ENCODE measurements at regions not wholly inside any gene's neighbourhood (a gene's known extent, or its start where the extent isn't known, plus 50 kb on each side); places are given as distances from the start of the nearest gene placed in this dataset.
A peak's percentile ranks its signal among the peaks of the same experiment; 100 is the strongest.

DNA sequence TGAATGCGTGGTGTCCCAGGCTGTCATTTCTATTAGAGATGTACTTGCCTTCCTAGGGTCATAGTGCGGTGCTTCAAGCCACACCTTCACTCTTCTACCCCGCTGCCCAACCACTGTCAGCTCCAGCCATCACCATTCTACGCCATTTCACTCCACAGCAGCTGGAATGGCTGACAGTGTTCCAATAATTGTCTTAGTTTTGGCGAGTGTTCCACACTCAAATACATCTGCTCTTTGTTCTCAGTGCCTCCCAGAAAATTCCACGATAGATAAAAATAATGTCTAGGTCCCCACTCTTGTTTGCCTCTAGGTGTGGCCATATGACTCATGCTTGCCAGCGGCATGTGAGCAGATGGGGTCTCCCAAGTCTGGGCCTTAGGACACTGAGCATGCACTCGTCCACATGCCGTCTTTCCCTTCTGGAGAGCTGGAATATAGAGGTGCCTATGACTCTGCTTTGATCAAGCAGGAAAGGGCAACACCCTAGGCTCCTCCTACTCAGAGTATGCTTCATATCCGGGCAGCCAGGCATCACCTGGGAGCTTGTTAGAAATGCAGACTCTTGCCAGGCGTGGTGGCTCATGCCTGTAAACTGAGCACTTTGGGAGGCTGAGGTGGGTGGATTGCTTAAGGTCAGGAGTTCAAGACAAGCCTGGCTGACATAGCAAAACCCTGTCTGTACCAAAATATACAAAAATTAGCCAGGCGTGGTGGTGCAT is 163.0 kb downstream of the BRMS1L start:
- H3K4me1 ChIP-seq, result no peaks in the 10 kb centered on the region
- no peaks in the 10 kb centered on the region for H3K36me3 ChIP-seq
- H3K27ac ChIP-seq, result no peak overlapping the region
- H3K27me3 ChIP-seq, result peaks cover 2% of the 10 kb centered on the region; the same call in 1 of the 2 replicates
- H3K4me3 ChIP-seq, result no peak overlapping the region
- no peak for DNase-seq
- no peaks in the 10 kb centered on the region for H3K9me3 ChIP-seq (replicated peaks)

GRCh38 chr14:35988550-35988949 is 162.4 kb downstream of the BRMS1L start:
- no peak for DNase-seq

DNA sequence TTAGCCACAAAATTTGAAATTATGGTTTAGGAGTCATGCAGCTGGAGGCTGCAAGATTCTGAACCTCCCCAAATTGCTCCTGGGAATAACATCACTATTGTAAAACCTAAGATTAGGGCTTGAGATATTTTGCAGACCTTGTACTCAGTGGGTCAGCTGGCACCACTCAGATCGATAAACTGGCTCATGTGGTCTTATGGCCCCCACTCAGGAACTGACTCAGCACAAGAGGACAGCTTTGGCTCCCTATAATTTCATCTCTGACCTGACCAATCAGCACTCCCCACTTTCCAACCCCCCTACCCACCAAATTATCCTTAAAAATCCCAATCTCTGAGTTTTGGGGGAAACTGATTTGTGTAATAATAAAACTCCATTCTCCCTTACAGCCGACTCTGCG is 161.6 kb downstream of the BRMS1L start:
- Histone ChIP-seq H3K36me3 (no peaks in the 10 kb centered on the region), H3K9me3 (replicated peaks) (no peaks in the 10 kb centered on the region), H3K27me3 (0 out of 2 replicates have a peak, but pooled peaks cover 2% of the 10 kb centered on the region), H3K4me1 (no peaks in the 10 kb centered on the region), H3K27ac (no peak overlapping the region), H3K4me3 (no peak overlapping the region)
- DNase-seq, result no peak

More at GRCh38 chr14:35988550-35988949, 162.4 kb downstream of the BRMS1L start:
- Histone ChIP-seq H3K4me1 (no peaks in the 10 kb centered on the region), H3K27ac (no peak overlapping the region), H3K27me3 (0 out of 2 replicates have a peak, but pooled peaks cover 2% of the 10 kb centered on the region), H3K4me3 (no peak overlapping the region), H3K9me3 (replicated peaks) (no peaks in the 10 kb centered on the region), H3K36me3 (no peaks in the 10 kb centered on the region)

- no peak for DNase-seq
- H3K4me1 ChIP-seq, result no peaks in the 10 kb centered on the region
- H3K27ac ChIP-seq, result no peak overlapping the region
- H3K36me3 ChIP-seq, result no peaks in the 10 kb centered on the region
- no peak overlapping the region for H3K4me3 ChIP-seq
- H3K27me3 ChIP-seq, result 0 out of 2 replicates have a peak, but pooled peaks cover 2% of the 10 kb centered on the region
- H3K9me3 ChIP-seq (replicated peaks), result no peaks in the 10 kb centered on the region
Measured at GRCh38 chr14:35986219-35986573, 160.1 kb downstream of the BRMS1L start.

- H3K36me3 ChIP-seq, result no peaks in the 10 kb centered on the region
- no peak overlapping the region for H3K4me3 ChIP-seq
- H3K4me1 ChIP-seq, result no peaks in the 10 kb centered on the region
- H3K27me3 ChIP-seq, result 0 out of 2 replicates have a peak, but pooled peaks cover 2% of the 10 kb centered on the region
- no peaks in the 10 kb centered on the region for H3K9me3 ChIP-seq (replicated peaks)
- H3K27ac ChIP-seq, result no peak overlapping the region
- DNase-seq, result no peak
Measured at GRCh38 chr14:35985474-35986218, 159.5 kb downstream of the BRMS1L start.

DNA sequence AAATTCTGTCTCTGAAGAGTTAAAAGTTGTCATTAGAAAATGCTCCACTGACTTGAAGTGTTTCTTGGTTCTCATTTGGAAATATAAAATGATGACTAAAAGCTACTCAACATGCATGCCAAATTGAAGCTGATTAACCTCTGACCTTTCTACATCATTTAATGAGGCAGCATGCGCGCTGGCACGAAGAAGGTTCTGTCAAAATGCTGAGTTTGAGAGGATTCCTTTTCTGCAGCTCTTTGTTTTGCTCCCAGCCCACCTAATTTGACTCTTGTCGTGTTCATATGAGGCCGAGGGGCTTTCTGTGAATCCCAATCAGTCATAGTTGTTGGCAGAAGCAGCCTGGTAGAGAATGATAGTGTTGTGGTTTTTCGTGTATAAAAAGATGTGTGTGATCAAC is 153.4 kb downstream of the BRMS1L start:
- Histone ChIP-seq H3K36me3 (no peaks in the 10 kb centered on the region), H3K9me3 (replicated peaks) (no peaks in the 10 kb centered on the region; the same call in 1 of the 2 replicates), H3K4me1 (no peaks in the 10 kb centered on the region), H3K4me3 (no peak overlapping the region), H3K27me3 (no peaks in the 10 kb centered on the region), H3K27ac (no peak overlapping the region)
- DNase-seq, result no peak

- H3K27me3 ChIP-seq, result no peaks in the 10 kb centered on the region
Measured at GRCh38 chr14:35978561-35978960, 152.4 kb downstream of the BRMS1L start.

DNA sequence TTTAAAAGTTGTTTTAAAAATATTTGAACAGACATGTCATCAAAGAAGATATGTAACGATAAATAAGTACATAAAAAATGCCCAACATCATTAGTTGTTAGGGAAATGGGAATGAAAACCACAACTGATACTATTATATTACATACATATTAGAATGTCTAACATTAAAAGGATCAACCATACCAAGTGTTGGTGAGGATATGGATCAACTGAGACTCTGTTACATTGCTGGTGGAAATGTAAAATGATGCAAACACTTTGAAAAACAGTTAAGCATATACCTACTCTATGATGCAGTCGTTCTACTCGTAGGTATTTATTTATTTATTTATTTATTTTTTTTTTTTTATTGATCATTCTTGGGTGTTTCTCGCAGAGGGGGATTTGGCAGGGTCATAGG is 149.7 kb downstream of the BRMS1L start:
- no peak overlapping the region for H3K27ac ChIP-seq
- H3K4me3 ChIP-seq, result no peak overlapping the region
- no peaks in the 10 kb centered on the region for H3K36me3 ChIP-seq
- DNase-seq, result no peak
- H3K27me3 ChIP-seq, result no peaks in the 10 kb centered on the region
- H3K4me1 ChIP-seq, result no peaks in the 10 kb centered on the region
- H3K9me3 ChIP-seq (replicated peaks), result no peaks in the 10 kb centered on the region; the same call in 1 of the 2 replicates

More at GRCh38 chr14:35978561-35978960, 152.4 kb downstream of the BRMS1L start:
- no peaks in the 10 kb centered on the region; the same call in 1 of the 2 replicates for H3K9me3 ChIP-seq (replicated peaks)
- H3K4me3 ChIP-seq, result no peak overlapping the region
- no peak for DNase-seq
- H3K4me1 ChIP-seq, result no peaks in the 10 kb centered on the region
- no peaks in the 10 kb centered on the region for H3K36me3 ChIP-seq
- no peak overlapping the region for H3K27ac ChIP-seq

GRCh38 chr14:35973770-35974169 is 147.6 kb downstream of the BRMS1L start:
- H3K27ac ChIP-seq, result no peak overlapping the region
- H3K36me3 ChIP-seq, result no peaks in the 10 kb centered on the region
- no peaks in the 10 kb centered on the region for H3K27me3 ChIP-seq
- DNase-seq, result no peak
- H3K4me1 ChIP-seq, result no peaks in the 10 kb centered on the region
- no peak overlapping the region for H3K4me3 ChIP-seq
- no peaks in the 10 kb centered on the region; the same call in 1 of the 2 replicates for H3K9me3 ChIP-seq (replicated peaks)

- H3K27ac ChIP-seq, result no peak overlapping the region
- no peak for DNase-seq
- no peak overlapping the region for H3K4me3 ChIP-seq
- H3K27me3 ChIP-seq, result no peaks in the 10 kb centered on the region
- H3K4me1 ChIP-seq, result no peaks in the 10 kb centered on the region
- no peaks in the 10 kb centered on the region; the same call in 1 of the 2 replicates for H3K9me3 ChIP-seq (replicated peaks)
- H3K36me3 ChIP-seq, result no peaks in the 10 kb centered on the region
Measured at GRCh38 chr14:35971965-35972630, 146.0 kb downstream of the BRMS1L start.

DNA sequence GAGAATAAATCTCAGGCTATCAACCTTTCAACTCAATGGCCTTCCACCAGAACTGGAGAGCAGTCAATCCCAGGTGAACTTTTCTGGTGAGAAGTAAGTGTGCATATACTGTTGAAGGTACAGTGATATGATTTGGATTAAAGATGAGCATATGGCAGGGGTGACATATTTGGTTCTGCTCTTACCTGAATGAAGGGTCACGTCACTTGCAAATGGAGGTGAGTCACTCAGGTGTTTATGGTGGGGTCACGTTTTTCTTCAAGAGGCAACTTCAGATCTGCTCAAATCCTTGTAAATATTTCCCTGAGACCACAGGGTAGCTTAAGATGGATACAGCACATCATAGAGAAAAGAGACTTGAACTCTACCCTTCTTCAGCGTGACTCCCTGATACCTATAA is 143.2 kb downstream of the BRMS1L start:
- Histone ChIP-seq H3K9me3 (replicated peaks) (no peaks in the 10 kb centered on the region), H3K4me3 (no peak overlapping the region), H3K27ac (no peak overlapping the region), H3K27me3 (no peaks in the 10 kb centered on the region), H3K4me1 (no peaks in the 10 kb centered on the region), H3K36me3 (no peaks in the 10 kb centered on the region)
- no peak for DNase-seq

- no peak overlapping the region for H3K4me3 ChIP-seq
- no peaks in the 10 kb centered on the region for H3K27me3 ChIP-seq
- no peak overlapping the region for H3K27ac ChIP-seq
- no peaks in the 10 kb centered on the region for H3K36me3 ChIP-seq
- no peak for DNase-seq
- no peaks in the 10 kb centered on the region for H3K4me1 ChIP-seq
- H3K9me3 ChIP-seq (replicated peaks), result no peaks in the 10 kb centered on the region
Measured at GRCh38 chr14:35965400-35965799, 139.3 kb downstream of the BRMS1L start.

DNA sequence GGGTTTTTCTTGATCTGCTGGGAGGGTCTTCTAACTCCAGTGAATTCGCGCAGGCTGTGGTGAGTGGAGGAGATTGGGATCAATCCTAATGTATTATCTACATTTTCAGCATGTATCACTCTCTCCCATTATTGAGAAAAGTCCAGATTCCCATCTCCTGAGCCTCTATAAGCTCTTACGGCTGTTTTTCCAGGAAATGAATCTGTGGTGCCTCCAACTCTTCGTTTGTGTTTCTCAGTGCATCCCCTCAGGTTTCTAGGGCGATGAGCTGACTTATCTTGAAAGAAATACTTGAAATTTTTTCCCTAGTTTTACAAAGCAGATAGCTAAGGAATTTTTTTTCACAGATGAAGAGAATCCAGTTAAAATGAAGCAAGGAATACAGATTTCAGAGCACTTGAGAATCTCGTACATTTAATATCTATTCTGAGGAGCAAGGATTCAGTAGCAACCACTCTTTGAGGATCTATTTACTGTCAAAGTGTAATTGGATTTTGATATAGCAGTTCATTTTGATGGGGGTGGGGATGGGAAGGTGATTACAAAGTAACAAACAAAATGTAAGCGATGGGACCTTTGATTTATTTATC is 138.7 kb downstream of the BRMS1L start:
- no peak for DNase-seq
- no peak overlapping the region for H3K4me3 ChIP-seq
- no peak overlapping the region for H3K27ac ChIP-seq
- H3K27me3 ChIP-seq, result no peaks in the 10 kb centered on the region
- no peaks in the 10 kb centered on the region for H3K36me3 ChIP-seq
- no peaks in the 10 kb centered on the region for H3K4me1 ChIP-seq
- no peaks in the 10 kb centered on the region for H3K9me3 ChIP-seq (replicated peaks)

DNA sequence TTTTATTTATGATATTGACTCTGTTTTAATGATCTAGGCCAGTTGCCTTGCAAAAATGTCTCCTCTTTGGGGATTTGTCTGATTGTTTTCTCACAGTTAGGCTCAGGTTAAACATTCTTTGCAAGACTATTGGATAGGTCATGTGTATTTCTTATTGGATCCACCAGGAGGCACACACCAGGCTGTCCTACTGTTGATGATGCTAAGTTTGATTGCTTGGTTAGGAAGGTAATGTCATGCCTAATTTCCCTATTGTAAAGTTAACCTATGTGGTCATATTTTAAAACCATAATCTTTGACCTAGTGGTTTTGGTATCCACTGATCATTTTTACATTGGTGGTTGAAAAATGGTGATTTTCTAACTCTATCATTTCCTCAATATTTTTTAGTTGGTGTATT is 137.1 kb downstream of the BRMS1L start:
- Histone ChIP-seq H3K4me1 (no peaks in the 10 kb centered on the region), H3K27ac (no peak overlapping the region), H3K27me3 (no peaks in the 10 kb centered on the region), H3K4me3 (no peak overlapping the region), H3K9me3 (replicated peaks) (no peaks in the 10 kb centered on the region), H3K36me3 (no peaks in the 10 kb centered on the region)
- DNase-seq, result peak in 1 of 2 experiments; percentile 8
